ENCODE measurements at regions not wholly inside any gene's neighbourhood (a gene's known extent, or its start where the extent isn't known, plus 50 kb on each side); places are given as distances from the start of the nearest gene placed in this dataset.

GRCh38 chr5:61948151-61948550 lies 357.9 kb upstream of the KIF2A start:
- H3K27ac ChIP-seq (ENCODE audit: low read depth in 1 of 3, low read length in 2 of 3) = no peak overlapping the region
- H3K27me3 ChIP-seq (ENCODE audit: control insufficient read depth in 3 of 3, insufficient read depth in 3 of 3, low read length in 3 of 3) = no peaks in the 10 kb centered on the region
- WGBS, 3 donors = 74 to 88% (median 84%) methylated on average over 3 of the region's 3 CpGs
- H3K9me3 ChIP-seq (ENCODE audit: control insufficient read depth in 2 of 2, insufficient read depth in 1 of 2, low read depth in 1 of 2, low read length in 1 of 2) = no peaks in the 10 kb centered on the region
- no peak overlapping the region for H3K4me3 ChIP-seq (ENCODE audit: low read depth in 1 of 3, low read length in 3 of 3)
- peaks cover 0 to 8% (median 0%) of the 10 kb centered on the region in 3 donors for H3K4me1 ChIP-seq (ENCODE audit: control insufficient read depth in 3 of 3, insufficient read depth in 2 of 3, low read depth in 1 of 3, low read length in 2 of 3)
- FAIRE-seq (no peak), DNase-seq (no peak)
- H3K36me3 ChIP-seq (ENCODE audit: control insufficient read depth in 3 of 3, insufficient read depth in 2 of 3, low read depth in 1 of 3, low read length in 3 of 3) = no peaks in the 10 kb centered on the region

GRCh38 chr5:61949054-61949678 lies 356.8 kb upstream of the KIF2A start:
- DNase-seq = no peak
- no peak for FAIRE-seq
- no peaks in the 10 kb centered on the region for H3K27me3 ChIP-seq (ENCODE audit: control insufficient read depth in 3 of 3, insufficient read depth in 3 of 3, low read length in 3 of 3)
- no peak overlapping the region for H3K27ac ChIP-seq (ENCODE audit: low read depth in 1 of 3, low read length in 2 of 3)
- no peak overlapping the region for H3K4me3 ChIP-seq (ENCODE audit: low read depth in 1 of 3, low read length in 3 of 3)
- no peaks in the 10 kb centered on the region for H3K36me3 ChIP-seq (ENCODE audit: control insufficient read depth in 3 of 3, insufficient read depth in 2 of 3, low read depth in 1 of 3, low read length in 3 of 3)
- no peaks in the 10 kb centered on the region for H3K9me3 ChIP-seq (ENCODE audit: control insufficient read depth in 2 of 2, insufficient read depth in 1 of 2, low read depth in 1 of 2, low read length in 1 of 2)
- H3K4me1 ChIP-seq (ENCODE audit: control insufficient read depth in 3 of 3, insufficient read depth in 2 of 3, low read depth in 1 of 3, low read length in 2 of 3) = no peaks in the 10 kb centered on the region
- 51 to 75% (median 73%) methylated on average over 2 of the region's 2 CpGs for WGBS, 3 donors

- H3K4me1 ChIP-seq (ENCODE audit: control insufficient read depth in 3 of 3, insufficient read depth in 2 of 3, low read depth in 1 of 3, low read length in 2 of 3) = no peaks in the 10 kb centered on the region
- 89 to 92% (median 92%) methylated on average over 7 of the region's 7 CpGs for WGBS, 3 donors
- no peaks in the 10 kb centered on the region for H3K36me3 ChIP-seq (ENCODE audit: control insufficient read depth in 3 of 3, insufficient read depth in 2 of 3, low read depth in 1 of 3, low read length in 3 of 3)
- H3K4me3 ChIP-seq (ENCODE audit: low read depth in 1 of 3, low read length in 3 of 3) = no peak overlapping the region
- H3K27me3 ChIP-seq (ENCODE audit: control insufficient read depth in 3 of 3, insufficient read depth in 3 of 3, low read length in 3 of 3) = no peaks in the 10 kb centered on the region
- FAIRE-seq = no peak
- no peak for DNase-seq
- no peaks in the 10 kb centered on the region for H3K9me3 ChIP-seq (ENCODE audit: control insufficient read depth in 2 of 2, insufficient read depth in 1 of 2, low read depth in 1 of 2, low read length in 1 of 2)
- no peak overlapping the region for H3K27ac ChIP-seq (ENCODE audit: low read depth in 1 of 3, low read length in 2 of 3)
Measured at GRCh38 chr5:61949679-61950435, 356.1 kb upstream of the KIF2A start.

- DNase-seq (no peak), FAIRE-seq (no peak)
- H3K4me3 ChIP-seq (ENCODE audit: low read depth in 1 of 3, low read length in 3 of 3) = no peak overlapping the region
- H3K27me3 ChIP-seq (ENCODE audit: control insufficient read depth in 3 of 3, insufficient read depth in 3 of 3, low read length in 3 of 3) = no peaks in the 10 kb centered on the region
- no peaks in the 10 kb centered on the region for H3K9me3 ChIP-seq (ENCODE audit: control insufficient read depth in 2 of 2, insufficient read depth in 1 of 2, low read depth in 1 of 2, low read length in 1 of 2)
- H3K27ac ChIP-seq (ENCODE audit: low read depth in 1 of 3, low read length in 2 of 3) = no peak overlapping the region
- no peaks in the 10 kb centered on the region for H3K4me1 ChIP-seq (ENCODE audit: control insufficient read depth in 3 of 3, insufficient read depth in 2 of 3, low read depth in 1 of 3, low read length in 2 of 3)
- no peaks in the 10 kb centered on the region for H3K36me3 ChIP-seq (ENCODE audit: control insufficient read depth in 3 of 3, insufficient read depth in 2 of 3, low read depth in 1 of 3, low read length in 3 of 3)
- WGBS, 3 donors = 80 to 97% (median 90%) methylated on average over 3 of the region's 3 CpGs
Measured at GRCh38 chr5:61951295-61951694, 354.7 kb upstream of the KIF2A start.

- DNase-seq = no peak
- 72 to 88% (median 86%) methylated on average over 3 of the region's 3 CpGs for WGBS, 3 donors
- H3K9me3 ChIP-seq (ENCODE audit: control insufficient read depth in 2 of 2, insufficient read depth in 1 of 2, low read depth in 1 of 2, low read length in 1 of 2) = no peaks in the 10 kb centered on the region
- no peak overlapping the region for H3K4me3 ChIP-seq (ENCODE audit: low read depth in 1 of 3, low read length in 3 of 3)
- H3K36me3 ChIP-seq (ENCODE audit: control insufficient read depth in 3 of 3, insufficient read depth in 2 of 3, low read depth in 1 of 3, low read length in 3 of 3) = no peaks in the 10 kb centered on the region
- FAIRE-seq = no peak
- no peaks in the 10 kb centered on the region for H3K27me3 ChIP-seq (ENCODE audit: control insufficient read depth in 3 of 3, insufficient read depth in 3 of 3, low read length in 3 of 3)
- H3K4me1 ChIP-seq (ENCODE audit: control insufficient read depth in 3 of 3, insufficient read depth in 2 of 3, low read depth in 1 of 3, low read length in 2 of 3) = no peaks in the 10 kb centered on the region
- H3K27ac ChIP-seq (ENCODE audit: low read depth in 1 of 3, low read length in 2 of 3) = no peak overlapping the region
Measured at GRCh38 chr5:61953913-61954312, 352.1 kb upstream of the KIF2A start.

- 56 to 58% (median 57%) methylated on average over 2 of the region's 2 CpGs for WGBS, 3 donors
- DNase-seq (no peak), FAIRE-seq (no peak)
- peak overlapping the region in 1 of 3 donors; percentile 60 for H3K27ac ChIP-seq (ENCODE audit: low read depth in 1 of 3, low read length in 2 of 3)
- peaks cover 0 to 22% (median 2%) of the 10 kb centered on the region in 3 donors for H3K4me1 ChIP-seq (ENCODE audit: control insufficient read depth in 3 of 3, insufficient read depth in 2 of 3, low read depth in 1 of 3, low read length in 2 of 3)
- no peaks in the 10 kb centered on the region for H3K27me3 ChIP-seq (ENCODE audit: control insufficient read depth in 3 of 3, insufficient read depth in 3 of 3, low read length in 3 of 3)
- H3K4me3 ChIP-seq (ENCODE audit: low read depth in 1 of 3, low read length in 3 of 3) = no peak overlapping the region
- peaks cover 0 to 5% of the 10 kb centered on the region in 2 donors for H3K9me3 ChIP-seq (ENCODE audit: control insufficient read depth in 2 of 2, insufficient read depth in 1 of 2, low read depth in 1 of 2, low read length in 1 of 2)
- H3K36me3 ChIP-seq (ENCODE audit: control insufficient read depth in 3 of 3, insufficient read depth in 2 of 3, low read depth in 1 of 3, low read length in 3 of 3) = no peaks in the 10 kb centered on the region
Measured at GRCh38 chr5:61964201-61964600, 341.8 kb upstream of the KIF2A start.

GRCh38 chr5:61965069-61965468 lies 340.9 kb upstream of the KIF2A start:
- H3K36me3 ChIP-seq (ENCODE audit: control insufficient read depth in 3 of 3, insufficient read depth in 2 of 3, low read depth in 1 of 3, low read length in 3 of 3) = no peaks in the 10 kb centered on the region
- peaks cover 0 to 5% of the 10 kb centered on the region in 2 donors for H3K9me3 ChIP-seq (ENCODE audit: control insufficient read depth in 2 of 2, insufficient read depth in 1 of 2, low read depth in 1 of 2, low read length in 1 of 2)
- WGBS, 3 donors = 27 to 69% (median 32%) methylated on average over 1 of the region's 1 CpG
- H3K27ac ChIP-seq (ENCODE audit: low read depth in 1 of 3, low read length in 2 of 3) = peak overlapping the region in 1 of 3 donors; percentile 61
- H3K27me3 ChIP-seq (ENCODE audit: control insufficient read depth in 3 of 3, insufficient read depth in 3 of 3, low read length in 3 of 3) = no peaks in the 10 kb centered on the region
- FAIRE-seq = no peak
- DNase-seq = peak; percentile 29 to 90
- H3K4me3 ChIP-seq (ENCODE audit: low read depth in 1 of 3, low read length in 3 of 3) = no peak overlapping the region
- H3K4me1 ChIP-seq (ENCODE audit: control insufficient read depth in 3 of 3, insufficient read depth in 2 of 3, low read depth in 1 of 3, low read length in 2 of 3) = peaks cover 0 to 22% (median 2%) of the 10 kb centered on the region in 3 donors

- Histone ChIP-seq H3K4me3 (ENCODE audit: low read depth in 1 of 3, low read length in 3 of 3) (no peak overlapping the region), H3K4me1 (ENCODE audit: control insufficient read depth in 3 of 3, insufficient read depth in 2 of 3, low read depth in 1 of 3, low read length in 2 of 3) (peaks cover 0 to 22% (median 2%) of the 10 kb centered on the region in 3 donors), H3K27ac (ENCODE audit: low read depth in 1 of 3, low read length in 2 of 3) (peak overlapping the region in 1 of 3 donors; percentile 61), H3K27me3 (ENCODE audit: control insufficient read depth in 3 of 3, insufficient read depth in 3 of 3, low read length in 3 of 3) (no peaks in the 10 kb centered on the region), H3K36me3 (ENCODE audit: control insufficient read depth in 3 of 3, insufficient read depth in 2 of 3, low read depth in 1 of 3, low read length in 3 of 3) (no peaks in the 10 kb centered on the region), H3K9me3 (ENCODE audit: control insufficient read depth in 2 of 2, insufficient read depth in 1 of 2, low read depth in 1 of 2, low read length in 1 of 2) (peaks cover 0 to 5% of the 10 kb centered on the region in 2 donors)
- DNase-seq (no peak), FAIRE-seq (no peak)
- 69 to 73% (median 70%) methylated on average over 5 of the region's 5 CpGs for WGBS, 3 donors
Measured at GRCh38 chr5:61965490-61965889, 340.5 kb upstream of the KIF2A start.

Data from small intestine (tissue), 7 donors.